ENCODE measurements at regions not wholly inside any gene's neighbourhood (a gene's known extent, or its start where the extent isn't known, plus 50 kb on each side); places are given as distances from the start of the nearest gene placed in this dataset.
"Not testable (repeated sequence)": the region's sequence is repeated elsewhere in the genome, so short reads cannot be mapped to it uniquely, and the experiment has no call there.

DNA sequence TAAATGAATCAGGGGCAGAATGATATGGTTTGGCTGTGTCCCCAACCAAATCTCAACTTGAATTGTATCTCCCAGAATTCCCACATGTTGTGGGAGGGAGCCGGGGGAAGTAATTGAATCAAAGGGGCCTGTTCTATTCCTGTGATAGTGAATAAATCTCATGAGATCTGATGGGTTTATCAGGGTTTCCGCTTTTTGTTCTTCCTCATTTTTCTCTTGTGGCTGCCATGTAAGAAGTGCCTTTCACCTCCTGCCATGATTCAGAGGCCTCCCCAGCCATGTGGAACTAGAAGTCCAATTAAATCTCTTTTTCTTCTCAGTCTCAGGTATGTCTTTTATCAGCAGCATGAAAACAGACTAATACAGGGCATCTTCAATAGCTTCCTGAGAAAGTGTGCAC lies 107.0 kb downstream of the OTUD1 start:
- DNase-seq, result not testable (repeated sequence)

DNA sequence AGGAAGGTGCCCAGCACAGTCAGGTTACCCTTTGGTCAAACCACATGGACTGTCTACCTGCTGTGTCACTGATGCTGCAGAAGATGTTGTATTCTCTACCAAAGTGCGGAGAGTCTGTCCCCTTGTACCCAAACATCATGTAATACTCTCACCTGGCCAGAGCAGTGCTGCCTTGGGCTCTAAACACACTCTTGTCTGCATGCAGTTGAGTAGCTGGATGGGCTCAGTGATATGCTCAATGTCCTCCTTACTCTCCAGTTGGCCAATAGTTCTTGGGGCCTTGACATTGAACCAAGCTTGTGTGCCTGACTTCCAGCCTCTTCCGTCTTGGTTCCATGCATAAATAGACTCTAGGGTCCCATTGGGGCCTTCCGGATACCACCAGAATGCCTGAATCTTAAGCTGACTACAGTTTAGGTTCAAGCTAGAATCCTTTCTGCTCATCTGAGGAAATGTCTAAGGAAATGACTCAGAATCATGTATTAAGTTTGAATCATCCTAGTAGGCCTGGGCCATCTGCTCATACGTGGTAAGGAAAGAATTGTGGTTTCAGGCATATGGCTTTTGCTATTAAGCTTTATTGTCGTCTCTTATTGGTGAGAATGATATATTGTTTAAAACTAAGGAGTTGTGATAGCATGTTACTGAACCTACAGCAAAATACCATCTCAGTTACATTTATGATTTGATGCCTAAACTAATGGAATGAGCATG lies 118.0 kb downstream of the OTUD1 start:
- DNase-seq, result no peak

DNA sequence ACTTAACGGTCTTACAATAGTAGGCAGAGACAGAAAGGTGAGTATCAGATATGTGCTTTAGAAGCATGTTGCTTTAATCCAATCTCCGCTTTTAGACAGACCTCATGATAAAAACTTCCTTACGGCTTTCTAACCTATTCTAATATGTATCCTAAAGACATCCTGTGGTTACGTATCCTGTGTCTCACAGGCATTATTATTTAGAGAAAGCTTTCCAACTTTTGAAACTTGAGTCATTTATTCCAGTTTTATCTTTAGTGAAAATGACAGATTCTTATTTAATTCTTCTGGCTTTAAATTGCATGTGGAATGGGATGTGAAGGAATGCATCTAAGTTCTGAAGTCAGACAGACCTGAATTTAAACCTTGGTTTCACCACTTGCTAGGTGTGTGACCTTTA lies 118.9 kb downstream of the OTUD1 start:
- no peak for DNase-seq

DNA sequence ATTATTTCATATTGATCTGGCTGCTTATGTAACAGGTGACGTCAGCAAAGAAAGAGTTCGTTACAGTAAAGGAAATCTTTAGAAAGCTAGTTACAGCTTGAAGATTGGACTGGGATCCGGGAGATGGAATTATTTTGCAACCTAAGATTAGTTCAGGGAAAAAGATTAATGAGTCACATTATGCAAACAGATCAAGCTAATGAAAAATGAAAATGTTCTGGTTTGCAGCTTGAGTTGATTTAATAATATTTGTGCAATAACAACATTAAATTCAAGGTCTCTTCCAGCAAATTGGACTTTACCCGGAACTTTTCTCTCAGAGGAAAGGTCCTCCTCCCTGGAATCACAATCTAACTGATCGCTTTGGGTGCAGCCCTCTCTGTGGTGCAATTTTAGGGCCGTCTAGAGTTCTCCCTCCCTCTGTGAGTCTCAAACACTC lies 119.5 kb downstream of the OTUD1 start:
- DNase-seq, result no peak

DNA sequence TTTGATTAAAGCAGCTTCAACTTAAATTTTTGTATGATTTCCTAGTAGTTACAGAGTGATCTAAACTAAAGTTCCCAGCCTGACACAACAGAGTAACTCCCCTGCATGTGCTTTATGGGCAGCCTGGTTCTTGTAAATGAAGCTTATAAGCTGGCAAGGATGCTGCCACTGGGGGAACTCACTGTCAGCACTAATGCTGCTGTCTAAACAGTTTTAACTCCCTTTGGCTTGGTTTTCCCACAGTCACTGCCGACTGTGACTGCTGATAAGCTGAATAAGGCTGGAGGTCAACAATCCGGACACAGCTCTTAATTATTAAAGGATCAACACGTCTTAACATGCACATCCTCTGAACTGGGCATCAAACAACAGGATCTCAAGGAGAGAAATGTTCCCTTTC lies 130.1 kb downstream of the OTUD1 start:
- no peak for DNase-seq

DNA sequence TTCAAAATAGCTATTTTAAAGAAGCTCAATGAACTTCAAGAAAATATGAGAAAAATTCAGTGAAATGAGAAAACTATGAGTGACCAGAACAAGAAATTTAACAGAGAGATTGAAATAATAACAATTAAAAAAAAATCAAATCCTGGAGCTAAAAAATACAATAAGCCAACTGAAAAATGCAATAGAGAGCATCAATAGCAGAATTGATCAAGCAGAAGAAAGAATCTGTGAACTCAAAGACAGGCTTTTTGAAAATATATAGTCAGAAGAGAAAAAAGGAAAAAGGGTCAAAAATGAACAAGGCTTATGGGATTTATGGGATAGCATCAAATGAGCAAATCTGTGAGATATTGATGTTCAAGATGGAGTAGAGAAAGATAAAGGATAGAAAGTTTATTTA lies 133.0 kb downstream of the OTUD1 start:
- DNase-seq, result no peak

DNA sequence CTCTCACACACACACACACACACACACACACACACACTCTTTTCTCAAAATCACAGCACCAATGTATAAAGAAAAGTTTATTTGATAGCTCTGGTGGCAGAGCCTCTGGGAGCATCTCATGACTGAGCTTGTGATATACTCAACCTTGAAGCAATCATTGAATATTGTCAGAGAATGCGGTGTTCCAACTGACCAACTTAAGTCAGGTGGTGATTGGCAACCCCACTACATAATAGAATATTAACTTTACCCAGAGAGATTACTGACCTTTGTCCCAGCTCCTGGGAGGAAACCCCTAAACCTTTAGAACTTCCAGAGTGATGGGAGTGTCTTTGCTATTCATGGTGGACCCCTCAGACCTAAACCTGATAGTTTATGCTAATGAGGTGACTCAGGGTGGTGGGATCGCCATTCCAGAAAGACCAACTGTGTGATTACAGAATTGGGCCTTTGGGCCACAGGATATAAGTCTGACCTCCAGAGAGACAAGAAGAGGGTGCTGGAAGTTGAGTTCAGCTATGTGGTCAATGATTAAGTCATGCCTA lies 143.1 kb downstream of the OTUD1 start:
- no peak for DNase-seq

DNA sequence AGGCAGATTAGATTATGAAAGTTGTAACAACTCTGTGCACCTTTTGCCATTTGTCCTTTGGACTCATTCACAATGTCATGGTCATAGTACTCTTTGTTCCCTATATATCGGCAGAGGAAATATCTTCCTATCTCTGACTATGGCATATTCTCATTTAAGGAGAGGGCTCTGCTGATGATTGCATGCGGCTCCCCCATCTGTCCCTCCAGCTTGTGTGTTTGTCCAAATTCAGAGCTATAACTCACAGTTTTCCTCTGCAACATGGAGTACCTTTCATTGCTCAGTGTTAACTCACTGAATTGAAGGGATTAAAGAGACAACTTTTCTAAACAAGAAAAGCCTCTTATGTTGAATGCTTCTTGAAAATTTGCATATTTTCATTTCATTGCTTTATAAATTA lies 145.5 kb downstream of the OTUD1 start:
- DNase-seq, result no peak

DNA sequence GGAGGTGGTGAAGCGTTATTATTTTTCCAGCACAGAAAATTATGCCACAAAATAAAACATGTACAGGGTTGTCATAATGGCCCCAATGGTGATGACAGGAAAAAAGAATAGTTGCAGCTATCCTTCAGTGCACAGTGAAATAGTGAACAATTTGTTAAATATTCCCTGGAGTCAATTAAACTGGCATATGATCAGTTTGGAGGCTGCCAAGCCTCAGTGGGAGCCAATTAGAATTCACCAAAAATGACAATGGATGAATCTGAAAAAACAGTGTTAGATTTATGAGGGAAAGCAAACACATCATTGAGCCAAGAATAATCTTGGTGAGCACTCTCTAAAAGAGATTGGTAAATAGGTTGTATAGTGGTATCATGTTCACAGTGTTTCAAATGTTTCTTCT lies 146.3 kb downstream of the OTUD1 start:
- no peak for DNase-seq

DNA sequence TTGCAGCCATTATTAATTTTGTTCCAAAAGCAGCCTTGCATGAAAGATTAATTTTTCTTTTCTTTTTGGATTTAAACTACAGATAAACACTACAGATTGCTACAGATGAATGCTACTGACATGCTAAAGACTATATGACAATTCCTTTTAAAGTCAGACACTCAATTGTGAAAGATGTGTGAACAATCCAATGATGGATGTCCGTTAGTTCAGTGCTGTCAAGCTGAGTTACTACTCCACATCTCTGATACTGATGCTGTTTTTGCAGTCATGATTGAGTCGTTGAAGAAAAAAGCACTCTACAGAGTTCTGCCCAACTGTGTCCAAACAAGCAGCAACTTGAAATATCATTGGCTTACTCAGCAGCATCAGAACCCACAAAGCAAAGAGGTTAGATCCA lies 146.8 kb downstream of the OTUD1 start:
- no peak for DNase-seq

DNA sequence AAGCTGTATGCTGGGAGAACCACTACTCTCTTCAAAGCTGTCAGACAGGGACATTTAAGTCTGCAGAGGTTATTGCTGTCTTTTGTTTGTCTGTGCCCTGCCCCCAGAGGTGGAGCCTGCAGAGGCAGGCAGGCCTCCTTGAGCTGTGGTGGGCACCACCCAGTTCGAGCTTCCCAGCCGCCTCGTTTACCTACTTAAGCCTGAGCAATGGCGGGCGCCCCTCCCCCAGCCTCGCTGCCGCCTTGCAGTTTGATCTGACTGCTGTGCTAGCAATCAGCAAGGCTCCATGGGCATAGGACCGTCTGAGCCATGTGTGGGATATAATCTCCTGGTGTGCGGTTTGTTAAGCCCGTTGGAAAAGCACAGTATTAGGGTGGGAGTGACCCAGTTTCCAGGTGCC lies 156.4 kb downstream of the OTUD1 start:
- DNase-seq, result not testable (repeated sequence)

DNA sequence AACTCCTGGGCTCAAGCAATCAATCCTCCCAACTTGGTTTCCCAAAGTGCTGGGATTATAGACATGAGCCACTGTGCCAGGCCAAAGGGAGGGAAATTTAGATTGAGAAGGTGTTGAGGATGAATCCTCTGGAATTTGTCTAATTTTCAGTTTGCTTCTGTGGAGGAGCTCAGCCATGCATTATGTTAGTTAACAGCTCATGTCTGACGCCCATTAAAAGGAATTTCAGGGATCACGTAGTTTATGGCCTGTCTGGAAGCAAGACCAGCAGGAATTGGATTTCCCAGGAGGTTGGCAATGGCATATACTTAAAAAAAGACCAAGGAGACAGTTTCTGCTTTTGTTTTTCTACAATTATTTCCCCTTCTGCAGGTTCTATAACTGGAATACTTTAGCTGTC lies 165.7 kb downstream of the OTUD1 start:
- DNase-seq, result no peak

DNA sequence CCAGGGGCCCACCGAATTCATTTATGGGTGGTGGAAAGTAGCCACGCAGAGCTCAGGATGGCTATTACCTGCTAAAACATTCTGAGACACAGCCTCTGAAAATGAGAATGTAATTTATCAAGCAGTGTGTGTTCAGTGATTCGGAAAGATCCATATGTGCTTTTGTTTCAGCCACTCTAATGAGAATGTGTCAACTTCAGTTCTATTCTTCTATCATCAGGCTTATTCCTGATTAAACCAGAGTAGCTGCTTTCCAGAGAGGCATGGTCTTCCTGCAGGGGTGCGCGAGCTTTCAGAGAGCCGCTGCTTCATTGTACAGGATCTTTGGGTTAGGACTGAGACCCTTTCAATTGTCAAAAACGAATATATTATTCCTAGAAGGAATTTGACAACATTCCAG lies 167.6 kb downstream of the OTUD1 start:
- DNase-seq, result no peak

DNA sequence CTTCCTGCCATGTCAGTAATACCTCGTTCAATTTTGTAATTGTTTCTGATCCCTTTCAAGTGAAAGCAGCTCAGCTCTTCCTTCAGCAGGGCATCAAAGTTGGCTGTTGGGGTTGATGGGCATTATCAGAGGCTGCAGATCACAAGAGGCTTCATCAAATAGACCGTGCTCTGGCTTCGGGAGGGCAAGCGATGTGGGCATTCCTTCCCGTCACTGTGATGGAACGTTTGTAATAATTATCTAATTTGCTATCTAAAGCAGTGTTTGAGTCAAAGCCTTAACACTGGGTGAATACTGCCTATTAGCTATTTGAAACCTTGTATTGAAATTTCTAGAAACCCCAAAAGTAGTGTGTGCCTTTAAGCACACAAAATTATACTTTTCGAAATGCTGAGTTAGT lies 170.1 kb downstream of the OTUD1 start:
- no peak for DNase-seq

DNA sequence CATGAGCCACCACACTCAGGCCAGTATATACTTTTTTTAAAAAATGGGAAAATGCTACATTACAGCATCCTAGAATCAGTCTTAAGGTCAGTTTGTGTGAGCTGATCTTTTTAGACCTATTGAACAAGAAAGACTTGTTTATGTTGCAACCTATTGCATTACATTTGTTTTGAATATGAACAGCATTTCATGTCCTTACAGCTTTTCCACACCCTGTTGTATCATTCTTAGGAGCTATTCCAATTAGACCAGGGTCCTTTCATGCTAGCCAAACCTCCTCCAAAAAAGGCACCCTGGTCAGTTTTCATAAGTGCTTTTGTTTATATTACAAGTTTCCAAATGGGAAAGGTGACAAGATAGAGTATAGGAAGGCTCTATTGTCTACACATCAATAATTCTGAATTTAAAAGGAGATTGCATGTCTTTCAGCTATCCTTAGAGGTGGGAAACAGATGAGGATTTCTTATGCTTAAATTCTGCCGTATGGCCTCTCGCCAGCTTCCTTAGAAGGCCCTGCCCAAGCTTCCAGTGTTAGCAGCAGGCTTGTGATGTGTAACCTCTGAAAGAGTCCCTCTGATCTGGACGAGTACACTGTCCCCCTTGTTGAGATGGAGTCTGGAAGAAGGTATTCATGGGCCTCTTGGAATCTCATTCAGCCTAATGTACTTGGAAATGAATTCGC lies 171.9 kb downstream of the OTUD1 start:
- no peak for DNase-seq

DNA sequence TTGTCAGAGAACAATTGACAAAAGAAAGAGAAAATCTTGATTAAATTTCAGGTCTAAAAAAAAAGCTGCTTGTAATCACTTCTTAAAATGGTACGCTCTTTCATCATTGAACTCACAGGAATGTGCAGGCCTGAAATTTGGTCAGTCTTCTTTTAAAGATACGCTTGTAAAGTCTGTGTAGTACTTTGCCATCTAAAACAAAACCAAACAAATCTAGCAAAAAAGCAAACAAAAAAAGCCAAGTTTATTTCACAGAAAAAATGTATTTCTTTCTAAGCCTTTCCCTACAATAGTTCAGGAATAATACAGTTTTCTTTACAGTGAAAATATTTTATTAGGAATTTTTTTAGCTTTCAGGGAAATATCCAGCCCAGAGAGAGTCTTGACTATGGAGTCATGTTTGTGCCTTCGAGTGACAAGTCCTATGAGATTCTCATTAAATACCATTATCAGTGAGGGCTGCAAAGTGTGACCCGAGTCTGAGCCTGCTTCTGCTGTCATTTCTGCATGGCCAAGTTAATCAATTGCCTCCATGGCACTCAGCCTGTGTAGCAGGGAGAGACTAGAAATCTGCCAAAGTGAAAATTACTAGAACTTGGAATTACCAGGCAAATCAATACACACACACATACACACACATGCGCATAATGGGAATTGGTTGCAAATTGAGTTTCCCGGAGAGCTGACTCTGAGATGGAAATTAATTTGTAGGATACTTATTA lies 172.6 kb downstream of the OTUD1 start:
- DNase-seq, result no peak

DNA sequence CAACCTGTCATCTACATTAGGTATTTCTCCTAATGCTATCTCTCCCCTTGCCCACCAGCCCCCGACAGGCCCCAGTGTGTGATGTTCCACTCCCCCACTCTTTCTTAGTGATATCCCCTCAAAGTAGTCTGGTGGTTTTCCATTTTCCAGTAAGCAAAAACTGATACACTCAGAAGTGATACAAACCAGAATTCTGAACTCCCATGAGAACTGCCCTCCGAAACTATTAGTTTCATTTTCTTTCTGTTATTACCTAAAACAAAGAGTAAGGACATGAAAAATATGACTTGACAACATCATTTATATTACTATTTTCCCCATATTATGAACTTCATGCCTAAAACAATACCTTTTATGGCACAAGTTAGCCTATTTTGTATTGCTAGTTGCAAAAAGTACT lies 175.0 kb downstream of the OTUD1 start:
- no peak for DNase-seq

DNA sequence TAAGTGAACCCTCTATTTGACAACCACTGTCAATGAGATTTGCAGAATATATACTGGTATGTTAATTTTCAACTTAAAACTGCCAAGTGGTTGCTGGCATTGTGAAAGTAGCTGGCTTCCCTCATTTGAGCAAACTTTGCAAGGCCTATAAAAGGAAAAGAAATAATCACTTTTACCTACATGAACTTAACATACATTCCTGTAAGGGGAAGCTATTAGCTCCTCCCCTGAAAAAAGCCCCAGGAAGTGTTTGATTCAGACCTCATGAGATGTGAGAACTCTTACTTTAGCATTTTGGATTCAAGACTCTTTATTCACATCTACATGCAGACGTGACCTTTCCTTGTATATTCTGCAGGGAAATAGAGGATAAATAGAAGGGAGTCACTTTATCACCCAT lies 175.6 kb downstream of the OTUD1 start:
- no peak for DNase-seq

DNA sequence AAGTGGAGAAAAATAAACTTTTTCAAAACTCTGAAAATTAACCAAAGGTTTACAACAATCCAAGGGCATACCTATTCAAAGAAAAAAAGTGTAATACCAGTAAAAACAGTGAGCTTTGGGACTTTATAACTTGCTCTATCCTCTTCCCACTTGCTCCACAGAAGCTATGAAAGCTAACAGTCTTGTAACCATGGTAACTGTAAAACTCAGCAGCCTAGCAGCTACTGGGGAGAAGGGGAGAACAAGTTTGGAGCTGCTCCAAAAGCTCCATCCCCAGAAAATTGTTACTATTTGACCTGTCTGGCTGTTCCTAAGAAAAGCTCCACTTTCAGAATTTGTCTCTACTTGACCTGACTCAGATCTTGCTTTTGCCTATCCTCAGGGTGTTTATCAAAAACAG lies 191.5 kb downstream of the OTUD1 start:
- no peak for DNase-seq

DNA sequence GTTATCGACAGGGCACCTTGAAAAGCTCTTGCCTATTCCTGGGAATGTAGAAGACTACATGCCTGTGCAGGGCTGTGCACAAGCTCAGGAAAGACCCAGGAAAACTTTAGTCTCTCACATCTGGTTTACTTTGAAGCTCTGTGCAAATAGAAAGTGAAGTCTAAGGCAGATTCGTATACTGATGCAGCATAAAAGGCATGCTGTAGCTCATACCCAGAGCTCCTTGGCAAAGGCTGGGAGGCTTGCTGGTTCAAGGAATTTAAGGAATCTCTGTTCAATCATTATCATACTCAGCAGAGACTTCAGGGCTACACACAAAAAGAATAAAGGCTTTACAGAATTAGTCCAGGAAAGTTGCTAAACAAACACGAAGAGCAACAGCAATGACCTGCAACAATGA lies 192.0 kb downstream of the OTUD1 start:
- no peak for DNase-seq

DNA sequence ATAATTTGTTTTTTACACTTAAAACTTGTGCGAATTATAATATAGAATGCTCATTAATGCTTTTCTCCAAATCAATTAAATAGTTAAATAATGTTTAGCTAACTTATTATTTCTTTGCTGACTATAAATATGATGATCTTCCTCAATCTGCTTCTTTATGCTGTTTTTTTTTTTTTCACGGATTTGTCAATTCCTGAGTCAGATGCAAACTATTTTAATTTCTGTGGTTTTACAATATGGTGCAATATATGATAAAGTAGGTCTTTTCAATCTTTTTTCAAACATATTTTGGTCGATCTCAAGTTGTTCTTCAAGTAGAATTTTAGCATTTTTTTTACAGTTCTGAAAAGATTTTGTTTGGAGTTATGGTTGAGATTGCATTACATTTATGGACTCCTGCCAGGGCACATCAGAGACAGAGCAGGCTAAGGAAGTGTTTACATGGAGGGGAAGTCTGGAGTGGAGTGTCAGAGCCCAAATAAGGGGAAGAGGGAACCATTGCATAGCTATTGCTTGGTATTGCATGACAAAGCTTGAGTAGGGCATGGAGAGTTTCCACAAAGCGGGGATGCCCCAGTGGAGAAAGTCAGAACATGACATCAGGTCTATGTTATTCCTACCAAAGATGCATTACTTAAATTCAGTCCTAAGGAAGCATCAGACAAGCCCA lies 204.4 kb downstream of the OTUD1 start:
- no peak for DNase-seq

DNA sequence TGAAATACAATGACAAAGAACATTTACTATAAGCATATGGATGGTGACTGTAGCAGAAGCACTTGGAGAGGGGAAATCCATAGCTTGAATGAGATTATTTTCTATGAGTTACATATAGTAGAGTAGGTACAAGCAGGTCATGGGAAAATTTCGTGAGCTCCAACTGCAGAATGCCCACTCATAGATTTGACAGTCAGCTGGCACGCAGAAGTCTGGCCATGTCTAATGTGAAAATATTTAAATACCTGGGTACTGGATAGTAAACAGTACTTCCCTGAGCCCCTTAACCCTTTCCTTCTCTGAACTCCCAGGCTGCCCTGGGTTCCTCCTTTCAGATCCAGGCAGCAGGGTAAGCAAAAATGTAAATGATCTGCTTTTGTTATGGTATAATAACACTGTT lies 209.7 kb downstream of the OTUD1 start:
- DNase-seq, result no peak

DNA sequence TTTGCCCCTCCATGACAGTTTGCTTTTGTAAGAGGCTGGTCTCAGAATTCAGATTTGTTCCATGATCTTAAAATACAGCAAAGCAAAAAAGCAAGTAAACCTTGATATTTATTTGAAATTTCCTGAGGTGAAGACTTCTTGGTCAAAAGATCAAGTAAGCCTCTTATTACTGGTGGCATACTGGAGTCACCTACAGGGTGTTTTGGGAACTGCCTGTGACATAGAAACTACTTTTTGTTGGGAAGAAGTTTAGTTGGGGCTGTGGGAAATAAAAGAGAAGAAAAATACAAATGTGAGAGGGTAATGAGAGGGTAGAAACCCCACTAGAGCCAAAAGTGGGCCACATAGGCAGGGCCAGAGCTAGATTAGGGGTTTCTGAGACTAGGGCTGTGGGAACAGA lies 217.9 kb downstream of the OTUD1 start:
- no peak for DNase-seq

Measured in cerebellar nuclear complex (tissue), 1 donor.